ENCODE measurements at regions not wholly inside any gene's neighbourhood (a gene's known extent, or its start where the extent isn't known, plus 50 kb on each side); places are given as distances from the start of the nearest gene placed in this dataset.
"Not testable (repeated sequence)": the region's sequence is repeated elsewhere in the genome, so short reads cannot be mapped to it uniquely, and the experiment has no call there.

DNA sequence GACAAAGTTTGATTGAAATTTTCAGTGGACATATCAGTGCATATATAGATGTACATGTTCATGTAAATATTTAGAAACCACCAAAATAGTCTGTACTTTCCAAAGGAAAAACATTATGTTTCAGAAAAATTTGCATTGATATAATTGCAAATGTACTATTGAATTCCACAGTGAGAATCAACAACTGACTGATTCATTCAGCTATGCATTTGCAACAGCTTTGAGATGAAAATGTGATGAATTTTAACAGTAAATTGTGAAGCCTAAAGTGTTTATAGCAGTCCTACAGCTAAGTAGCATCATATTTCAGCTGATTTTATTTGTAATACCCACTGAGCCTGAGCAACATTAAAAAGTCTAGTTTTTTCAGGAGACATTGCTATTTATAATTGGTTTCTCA is 1647.4 kb upstream of the DDX18 start:
- H3K4me1 ChIP-seq (ENCODE audit: control insufficient read depth, low read length) = no peaks in the 10 kb centered on the region
- no peaks in the 10 kb centered on the region for H3F3A ChIP-seq (ENCODE audit: control insufficient read depth, insufficient read depth)
- no peak overlapping the region for H3K4me2 ChIP-seq (ENCODE audit: low read length)
- H3K9me2 ChIP-seq (replicated peaks; ENCODE audit: control insufficient read depth, low read length) = no peaks in the 10 kb centered on the region
- H4K20me1 ChIP-seq (ENCODE audit: control insufficient read depth, insufficient read depth, low read depth, low read length) = no peaks in the 10 kb centered on the region
- TF ChIP-seq, protein P1, sequence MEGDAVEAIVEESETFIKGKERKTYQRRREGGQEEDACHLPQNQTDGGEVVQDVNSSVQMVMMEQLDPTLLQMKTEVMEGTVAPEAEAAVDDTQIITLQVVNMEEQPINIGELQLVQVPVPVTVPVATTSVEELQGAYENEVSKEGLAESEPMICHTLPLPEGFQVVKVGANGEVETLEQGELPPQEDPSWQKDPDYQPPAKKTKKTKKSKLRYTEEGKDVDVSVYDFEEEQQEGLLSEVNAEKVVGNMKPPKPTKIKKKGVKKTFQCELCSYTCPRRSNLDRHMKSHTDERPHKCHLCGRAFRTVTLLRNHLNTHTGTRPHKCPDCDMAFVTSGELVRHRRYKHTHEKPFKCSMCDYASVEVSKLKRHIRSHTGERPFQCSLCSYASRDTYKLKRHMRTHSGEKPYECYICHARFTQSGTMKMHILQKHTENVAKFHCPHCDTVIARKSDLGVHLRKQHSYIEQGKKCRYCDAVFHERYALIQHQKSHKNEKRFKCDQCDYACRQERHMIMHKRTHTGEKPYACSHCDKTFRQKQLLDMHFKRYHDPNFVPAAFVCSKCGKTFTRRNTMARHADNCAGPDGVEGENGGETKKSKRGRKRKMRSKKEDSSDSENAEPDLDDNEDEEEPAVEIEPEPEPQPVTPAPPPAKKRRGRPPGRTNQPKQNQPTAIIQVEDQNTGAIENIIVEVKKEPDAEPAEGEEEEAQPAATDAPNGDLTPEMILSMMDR (IDR thresholded peaks at IDR 0.05; ENCODE audit: low read depth, low read length, poor library complexity, severe bottlenecking) = no peak
- no peak for TF ChIP-seq EZH2phosphoT487 (IDR thresholded peaks at IDR 0.05; ENCODE audit: borderline replicate concordance, low read length)
- no peak overlapping the region for H3K27ac ChIP-seq (ENCODE audit: low read depth, low read length)
- H3K4me3 ChIP-seq (ENCODE audit: low read length) = no peak overlapping the region
- H3K9me3 ChIP-seq (ENCODE audit: control insufficient read depth, insufficient read depth, low read length) = peaks cover 2% of the 10 kb centered on the region; the same call in 1 of the 2 replicates
- no peaks in the 10 kb centered on the region for H3K27me3 ChIP-seq (ENCODE audit: control insufficient read depth, low read length)
- H3K36me3 ChIP-seq (ENCODE audit: control insufficient read depth, low read length) = no peaks in the 10 kb centered on the region
- no peaks in the 10 kb centered on the region for H3K79me2 ChIP-seq (ENCODE audit: control insufficient read depth, low read length)

DNA sequence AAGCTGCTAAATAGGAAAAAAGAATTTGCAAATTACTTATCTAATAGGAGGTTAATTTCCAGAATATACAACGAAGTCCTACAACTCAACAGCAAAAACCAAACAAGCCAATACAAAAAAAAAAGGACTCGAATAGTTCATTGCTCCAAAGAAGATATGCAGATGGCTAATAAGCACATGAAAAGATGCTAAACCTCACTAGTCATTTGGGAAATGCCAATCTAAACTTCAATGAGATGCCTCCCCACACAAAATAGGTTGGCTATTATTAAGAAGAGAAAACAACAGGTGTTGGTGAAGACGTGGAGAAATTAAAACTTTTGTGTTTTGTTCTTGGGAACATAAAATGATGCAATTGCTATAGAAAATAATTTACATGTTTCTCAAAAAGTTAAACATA is 1634.4 kb upstream of the DDX18 start:
- H3K27ac ChIP-seq (ENCODE audit: low read depth, low read length) = no peak overlapping the region
- H3K36me3 ChIP-seq (ENCODE audit: control insufficient read depth, low read length) = no peaks in the 10 kb centered on the region
- H3K27me3 ChIP-seq (ENCODE audit: control insufficient read depth, low read length) = no peaks in the 10 kb centered on the region
- no peaks in the 10 kb centered on the region for H3K4me1 ChIP-seq (ENCODE audit: control insufficient read depth, low read length)
- H3F3A ChIP-seq (ENCODE audit: control insufficient read depth, insufficient read depth) = no peaks in the 10 kb centered on the region
- TF ChIP-seq, protein P1 (IDR thresholded peaks at IDR 0.05; ENCODE audit: low read depth, low read length, poor library complexity, severe bottlenecking) = no peak
- no peak for TF ChIP-seq EZH2phosphoT487 (IDR thresholded peaks at IDR 0.05; ENCODE audit: borderline replicate concordance, low read length)
- H4K20me1 ChIP-seq (ENCODE audit: control insufficient read depth, insufficient read depth, low read depth, low read length) = no peaks in the 10 kb centered on the region
- no peaks in the 10 kb centered on the region; the same call in 1 of the 2 replicates for H3K9me2 ChIP-seq (replicated peaks; ENCODE audit: control insufficient read depth, low read length)
- no peaks in the 10 kb centered on the region for H3K79me2 ChIP-seq (ENCODE audit: control insufficient read depth, low read length)
- no peak overlapping the region for H3K4me3 ChIP-seq (ENCODE audit: low read length)
- no peaks in the 10 kb centered on the region for H3K9me3 ChIP-seq (ENCODE audit: control insufficient read depth, insufficient read depth, low read length)
- no peak overlapping the region for H3K4me2 ChIP-seq (ENCODE audit: low read length)

DNA sequence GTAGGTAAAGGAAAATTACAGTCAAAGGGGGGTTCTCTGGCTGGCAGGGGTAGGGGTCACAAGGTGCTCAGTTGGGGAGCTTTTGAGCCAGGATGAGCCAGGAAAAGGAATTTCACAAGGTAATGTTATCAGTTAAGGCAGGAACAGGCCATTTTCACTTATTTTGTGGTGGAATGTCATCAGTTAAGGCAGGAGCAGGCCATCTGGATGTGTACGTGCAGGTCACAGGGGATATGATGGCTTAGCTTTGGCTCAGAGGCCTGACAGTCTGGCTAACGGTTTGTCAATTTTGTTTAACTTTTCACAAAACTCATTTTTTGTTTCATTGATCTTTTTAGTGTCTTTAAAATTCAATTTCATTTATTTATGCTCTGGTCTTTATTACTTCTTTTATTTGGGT is 1623.8 kb upstream of the DDX18 start:
- H3K9me3 ChIP-seq (ENCODE audit: control insufficient read depth, insufficient read depth, low read length); H3K79me2 ChIP-seq (ENCODE audit: control insufficient read depth, low read length); H3K27ac ChIP-seq (ENCODE audit: low read depth, low read length); H3K36me3 ChIP-seq (ENCODE audit: control insufficient read depth, low read length); H4K20me1 ChIP-seq (ENCODE audit: control insufficient read depth, insufficient read depth, low read depth, low read length); H3K9me2 ChIP-seq (replicated peaks; ENCODE audit: control insufficient read depth, low read length); H3K4me1 ChIP-seq (ENCODE audit: control insufficient read depth, low read length); H3F3A ChIP-seq (ENCODE audit: control insufficient read depth, insufficient read depth); H3K4me3 ChIP-seq (ENCODE audit: low read length); H3K4me2 ChIP-seq (ENCODE audit: low read length); H3K27me3 ChIP-seq (ENCODE audit: control insufficient read depth, low read length): not testable (repeated sequence)

DNA sequence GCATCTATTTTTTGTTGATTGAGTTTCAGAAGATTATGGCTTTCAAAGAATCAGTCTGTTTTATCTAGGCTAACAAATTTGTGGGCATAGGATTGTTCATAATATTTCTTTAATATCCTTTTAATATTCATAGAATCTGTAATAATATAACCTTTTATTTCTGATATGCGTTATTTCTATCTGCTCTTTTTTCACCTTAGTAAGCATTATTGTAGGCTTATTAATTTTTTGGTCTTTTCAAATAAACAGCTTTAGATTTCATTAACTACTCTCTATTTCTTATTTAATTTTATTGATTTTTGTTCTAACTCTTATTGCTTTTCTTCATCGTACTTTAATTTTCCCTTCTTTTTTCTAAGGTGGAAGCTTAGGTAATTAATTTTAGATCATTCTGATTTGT is 1614.4 kb upstream of the DDX18 start:
- no peak overlapping the region for H3K4me3 ChIP-seq (ENCODE audit: low read length)
- H3K9me3 ChIP-seq (ENCODE audit: control insufficient read depth, insufficient read depth, low read length) = peaks cover 7% of the 10 kb centered on the region; the same call in 1 of the 2 replicates
- no peak overlapping the region for H3K27ac ChIP-seq (ENCODE audit: low read depth, low read length)
- no peaks in the 10 kb centered on the region for H3K79me2 ChIP-seq (ENCODE audit: control insufficient read depth, low read length)
- H3F3A ChIP-seq (ENCODE audit: control insufficient read depth, insufficient read depth) = no peaks in the 10 kb centered on the region
- no peaks in the 10 kb centered on the region for H3K4me1 ChIP-seq (ENCODE audit: control insufficient read depth, low read length)
- no peaks in the 10 kb centered on the region for H4K20me1 ChIP-seq (ENCODE audit: control insufficient read depth, insufficient read depth, low read depth, low read length)
- H3K4me2 ChIP-seq (ENCODE audit: low read length) = no peak overlapping the region
- no peaks in the 10 kb centered on the region for H3K27me3 ChIP-seq (ENCODE audit: control insufficient read depth, low read length)
- H3K36me3 ChIP-seq (ENCODE audit: control insufficient read depth, low read length) = no peaks in the 10 kb centered on the region
- TF ChIP-seq, protein P1 (IDR thresholded peaks at IDR 0.05; ENCODE audit: low read depth, low read length, poor library complexity, severe bottlenecking) = no peak
- TF ChIP-seq EZH2phosphoT487 (IDR thresholded peaks at IDR 0.05; ENCODE audit: borderline replicate concordance, low read length) = no peak
- H3K9me2 ChIP-seq (replicated peaks; ENCODE audit: control insufficient read depth, low read length) = no peaks in the 10 kb centered on the region; the same call in 1 of the 2 replicates
